Stimulated activated naive CD4-positive, alpha-beta T cell (primary cell): ENCODE measurements at regions not wholly inside any gene's neighbourhood (a gene's known extent, or its start where the extent isn't known, plus 50 kb on each side); places are given as distances from the start of the nearest gene placed in this dataset.
"Not testable (repeated sequence)": the region's sequence is repeated elsewhere in the genome, so short reads cannot be mapped to it uniquely, and the experiment has no call there.

Source experiments
- DNase-seq, 6 experiments: peaks; one replicate each; lab custom pipeline; 2025; lab: John Stamatoyannopoulos, UW

GRCh38 chr1:199791495-199791894 lies 236.0 kb upstream of the NR5A2 start:
- no peak for DNase-seq

GRCh38 chr1:199792874-199793273 lies 234.6 kb upstream of the NR5A2 start:
- DNase-seq = no peak

- DNase-seq = no peak
Observed at GRCh38 chr1:199794105-199794863, 233.2 kb upstream of the NR5A2 start.

- no peak for DNase-seq
Observed at GRCh38 chr1:199799116-199799515, 228.4 kb upstream of the NR5A2 start.

- DNase-seq = no peak
Observed at GRCh38 chr1:199804526-199804925, 223.0 kb upstream of the NR5A2 start.

GRCh38 chr1:199808110-199808870 lies 219.2 kb upstream of the NR5A2 start:
- no peak for DNase-seq

GRCh38 chr1:199809311-199809710 lies 218.2 kb upstream of the NR5A2 start:
- no peak for DNase-seq

- DNase-seq = no peak
Observed at GRCh38 chr1:199811163-199811562, 216.3 kb upstream of the NR5A2 start.

- no peak for DNase-seq
Observed at GRCh38 chr1:199813198-199813597, 214.3 kb upstream of the NR5A2 start.

- no peak for DNase-seq
Observed at GRCh38 chr1:199815947-199816346, 211.6 kb upstream of the NR5A2 start.

- DNase-seq = no peak
Observed at GRCh38 chr1:199817266-199817665, 210.2 kb upstream of the NR5A2 start.

- no peak for DNase-seq
Observed at GRCh38 chr1:199821029-199821779, 206.3 kb upstream of the NR5A2 start.

GRCh38 chr1:199832451-199832850 lies 195.1 kb upstream of the NR5A2 start:
- no peak for DNase-seq

- DNase-seq = no peak
Observed at GRCh38 chr1:199834711-199835110, 192.8 kb upstream of the NR5A2 start.

- DNase-seq = no peak
Observed at GRCh38 chr1:199836430-199836829, 191.1 kb upstream of the NR5A2 start.

GRCh38 chr1:199837321-199837720 lies 190.2 kb upstream of the NR5A2 start:
- no peak for DNase-seq

GRCh38 chr1:199839608-199840007 lies 187.9 kb upstream of the NR5A2 start:
- DNase-seq = not testable (repeated sequence)

- DNase-seq = not testable (repeated sequence)
Observed at GRCh38 chr1:199843096-199843495, 184.4 kb upstream of the NR5A2 start.

- no peak for DNase-seq
Observed at GRCh38 chr1:199843861-199844260, 183.6 kb upstream of the NR5A2 start.

GRCh38 chr1:199847021-199847420 lies 180.5 kb upstream of the NR5A2 start:
- DNase-seq = no peak

GRCh38 chr1:199851439-199852140 lies 175.9 kb upstream of the NR5A2 start:
- no peak for DNase-seq

- no peak for DNase-seq
Observed at GRCh38 chr1:199854686-199855321, 172.7 kb upstream of the NR5A2 start.
